Activated naive CD4-positive, alpha-beta T cell treated with anti-CD3 and anti-CD28 coated beads, Interleukin-2, amount 50 U/mL, for 16 hours (primary cell): ENCODE measurements at regions not wholly inside any gene's neighbourhood (a gene's known extent, or its start where the extent isn't known, plus 50 kb on each side); places are given as distances from the start of the nearest gene placed in this dataset.
"Not testable (repeated sequence)": the region's sequence is repeated elsewhere in the genome, so short reads cannot be mapped to it uniquely, and the experiment has no call there.

ENCODE experiments used
- DNase-seq: peaks from one replicate; pipeline ENCODE4 v3.0.0-alpha.2; 2020

DNA sequence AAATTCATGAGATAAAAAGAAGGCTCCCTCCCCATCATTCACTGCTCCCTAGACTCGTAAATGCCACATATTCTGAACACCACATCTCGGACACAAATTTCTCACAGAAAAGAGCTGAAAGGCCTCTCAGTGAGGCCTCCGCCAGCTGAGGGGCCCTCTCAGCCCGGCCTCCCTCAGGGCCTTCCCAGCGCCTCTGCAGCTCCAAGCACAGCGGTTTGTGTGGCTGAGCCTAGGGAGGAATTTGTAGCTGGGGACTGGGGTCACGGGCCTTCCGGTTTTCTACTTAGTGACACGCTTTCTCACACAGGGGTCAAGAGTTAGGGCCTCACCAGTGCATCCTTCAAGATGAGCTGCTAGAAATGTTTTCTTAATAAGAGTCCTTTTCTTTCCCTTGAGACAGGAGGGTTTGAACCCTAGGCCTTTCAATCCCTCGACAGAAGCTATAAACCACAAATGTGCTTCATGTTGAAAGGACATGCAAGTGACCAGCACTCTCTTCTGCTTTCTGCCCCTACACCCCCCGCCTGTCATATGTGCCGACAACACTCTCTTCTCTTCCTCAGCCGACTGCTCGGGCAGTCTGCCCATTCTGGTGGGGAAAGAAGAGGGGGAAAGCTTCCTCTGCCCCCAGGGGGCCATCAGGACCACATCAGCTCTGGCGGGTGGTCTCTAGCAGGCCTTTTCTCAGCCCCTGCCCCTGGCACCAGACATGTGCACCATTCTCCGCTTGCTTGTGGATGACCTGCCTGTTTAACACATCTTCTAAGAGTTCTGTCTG is 104.9 kb downstream of the CHIC2 start:
- no peak for DNase-seq

GRCh38 chr4:53956454-53956853 is 108.0 kb downstream of the CHIC2 start:
- no peak for DNase-seq

DNA sequence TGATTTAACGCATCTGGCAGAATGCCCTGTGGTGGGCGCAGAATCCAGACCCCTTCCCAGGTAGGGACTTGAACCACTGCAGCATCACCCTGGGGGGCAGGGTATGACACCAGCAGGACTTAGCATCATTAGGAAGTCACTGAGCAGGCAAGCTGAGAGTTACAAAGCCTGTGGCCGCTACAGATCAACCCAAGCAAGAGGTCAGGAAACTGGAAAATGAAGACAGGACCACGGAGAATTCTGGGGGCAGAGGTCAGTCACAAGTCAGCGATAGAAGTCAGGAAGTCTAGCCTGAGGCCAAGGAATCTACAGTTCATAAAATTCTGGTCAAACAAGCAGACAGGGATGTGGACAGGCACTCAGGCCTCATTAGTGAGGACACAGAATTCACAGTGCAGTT is 108.4 kb downstream of the CHIC2 start:
- DNase-seq = no peak

GRCh38 chr4:53951414-53951813 is 113.0 kb downstream of the CHIC2 start:
- no peak for DNase-seq

GRCh38 chr4:53943345-53944085 is 120.9 kb downstream of the CHIC2 start:
- no peak for DNase-seq

- no peak for DNase-seq
These were observed 121.7 kb downstream of the CHIC2 start for GRCh38 chr4:53942712-53943111.

DNA sequence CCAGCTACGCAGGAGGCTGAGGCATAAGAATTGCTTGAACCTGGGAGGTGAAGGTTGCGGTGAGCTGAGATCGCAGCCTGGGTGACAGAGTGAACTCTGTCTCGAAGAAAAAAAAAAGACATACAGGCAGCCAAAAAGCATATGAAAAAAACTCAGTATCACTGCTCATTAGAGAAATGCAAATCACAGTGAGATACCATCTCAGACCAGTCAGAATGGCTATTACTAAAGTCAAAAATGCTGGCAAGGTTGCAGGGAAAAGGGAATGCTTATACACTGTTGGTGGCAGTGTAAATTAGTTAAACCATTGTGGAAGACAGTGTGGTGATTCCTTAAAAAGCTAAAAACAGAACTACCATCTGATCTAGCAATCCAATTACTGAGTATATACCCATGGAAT is 123.1 kb downstream of the CHIC2 start:
- no peak for DNase-seq

GRCh38 chr4:53939892-53940291 is 124.5 kb downstream of the CHIC2 start:
- DNase-seq = not testable (repeated sequence)

- DNase-seq = no peak
These were observed 126.5 kb downstream of the CHIC2 start for GRCh38 chr4:53937918-53938317.

GRCh38 chr4:53937327-53937726 is 127.1 kb downstream of the CHIC2 start:
- DNase-seq = no peak

DNA sequence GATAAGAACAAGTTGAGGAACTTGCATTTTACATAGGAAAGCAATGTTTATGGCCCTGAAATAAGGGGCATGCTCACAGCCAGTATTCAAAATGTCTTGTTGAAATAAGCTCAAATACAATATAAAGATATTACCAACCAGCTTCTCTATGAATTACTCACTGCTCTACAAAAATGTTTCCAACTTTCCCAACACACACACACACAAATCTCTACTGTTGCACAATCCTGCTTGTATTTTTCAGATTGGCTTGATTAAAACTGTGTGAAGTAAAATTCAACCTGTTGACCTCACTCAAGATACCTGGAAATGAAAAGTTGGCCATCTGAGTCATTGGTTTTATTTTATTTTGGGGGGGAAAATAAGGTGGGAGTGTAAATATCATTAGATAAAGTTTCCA is 128.6 kb downstream of the CHIC2 start:
- no peak for DNase-seq

DNA sequence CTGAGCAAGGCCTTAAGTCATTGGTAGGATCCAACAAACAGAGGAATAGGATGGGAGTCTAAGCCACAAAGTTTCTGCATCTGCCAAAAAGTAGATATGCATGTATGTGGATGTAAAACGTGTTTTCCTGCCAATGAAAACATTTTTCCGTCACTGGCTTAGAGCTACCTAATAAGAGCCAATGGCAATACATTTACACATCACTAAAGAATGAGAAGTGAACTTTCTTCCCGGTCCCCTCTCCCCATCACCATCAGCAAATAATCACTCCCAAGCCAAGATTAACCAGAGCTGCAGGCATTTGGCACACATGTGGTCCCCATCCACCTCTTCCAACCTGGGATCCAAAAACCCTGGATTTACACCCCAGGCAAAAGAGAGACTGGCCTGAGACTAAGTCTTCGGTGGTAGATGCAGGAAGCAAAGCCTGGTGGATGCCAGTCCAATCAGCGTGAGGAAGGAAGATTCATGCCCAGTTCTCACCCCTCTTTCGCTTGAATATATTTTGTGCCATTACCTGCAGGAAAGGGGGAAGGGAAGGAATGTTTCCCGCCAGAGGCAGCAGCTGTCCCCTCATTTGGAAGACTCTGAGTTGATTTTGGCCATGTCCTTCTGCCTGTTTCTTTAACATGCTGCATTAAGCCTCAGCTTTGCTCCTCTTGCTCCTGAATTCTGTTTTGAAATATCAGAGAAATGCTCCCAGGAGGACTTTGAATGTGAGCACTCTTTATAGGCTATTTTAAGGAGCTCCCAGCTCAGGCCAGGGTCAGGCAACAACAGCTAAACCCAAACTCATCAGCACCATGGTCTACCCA is 131.4 kb downstream of the CHIC2 start:
- DNase-seq = no peak

DNA sequence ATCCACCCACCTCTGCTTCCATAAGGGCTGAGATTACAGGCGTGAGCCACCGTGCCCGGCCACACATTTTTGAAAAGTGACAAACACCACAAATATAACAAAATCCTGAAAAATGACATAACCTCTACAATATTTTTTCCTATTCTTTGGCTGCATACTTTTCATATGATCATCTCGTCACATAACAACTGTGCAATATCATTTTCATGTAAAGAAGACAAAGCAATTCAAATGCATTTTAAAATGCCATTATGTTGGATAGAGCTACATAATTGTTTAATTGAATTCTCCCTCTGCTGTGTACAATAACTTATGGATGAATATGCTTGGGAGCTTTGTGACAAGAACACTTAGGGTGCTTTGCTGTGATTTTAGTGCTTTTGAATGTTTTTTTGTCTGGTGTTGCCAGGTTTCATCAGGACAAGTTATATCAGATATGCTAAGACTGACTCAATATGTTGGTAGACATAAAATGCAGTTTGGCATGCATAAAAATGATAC is 132.9 kb downstream of the CHIC2 start:
- no peak for DNase-seq

DNA sequence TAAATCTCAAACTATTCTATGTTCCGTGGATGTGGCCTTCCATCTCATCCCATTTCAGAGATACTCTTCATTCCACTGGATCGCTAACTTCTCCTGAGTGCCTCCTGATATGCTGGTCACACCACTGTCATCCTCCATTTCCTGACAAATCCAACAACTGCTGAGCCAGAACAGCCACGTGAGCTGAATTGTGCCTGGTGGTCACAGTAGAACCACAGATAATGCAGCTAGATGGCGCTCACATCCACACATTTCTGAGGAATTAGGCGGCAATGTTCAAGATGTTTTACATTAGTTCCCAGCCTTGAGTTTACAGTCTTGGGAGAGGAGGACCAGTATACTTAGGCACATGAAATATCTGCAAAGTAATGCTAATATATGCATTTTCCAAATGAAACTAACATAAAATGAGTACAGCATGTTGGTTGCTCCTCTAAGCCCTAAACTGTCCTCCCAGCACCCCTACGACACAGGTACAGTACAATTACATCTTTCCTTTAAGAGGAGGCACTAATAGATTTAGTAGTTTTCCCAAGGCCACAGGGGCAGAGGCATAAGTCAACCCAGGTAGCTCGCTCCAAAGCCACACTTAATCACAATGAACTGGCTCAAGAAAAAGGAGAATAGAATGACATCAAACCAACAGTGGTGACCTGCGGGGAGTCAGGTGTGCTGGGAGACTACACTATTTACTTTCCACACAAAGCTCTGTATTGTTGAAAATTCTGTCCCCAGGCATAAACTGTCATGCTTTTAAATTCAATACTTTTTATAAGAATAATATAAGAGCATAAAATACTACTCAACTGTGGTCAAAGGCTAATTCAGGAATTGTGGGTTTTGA is 134.2 kb downstream of the CHIC2 start:
- DNase-seq = peak; percentile 56

- DNase-seq = no peak
These were observed 135.1 kb downstream of the CHIC2 start for GRCh38 chr4:53929311-53929710.

DNA sequence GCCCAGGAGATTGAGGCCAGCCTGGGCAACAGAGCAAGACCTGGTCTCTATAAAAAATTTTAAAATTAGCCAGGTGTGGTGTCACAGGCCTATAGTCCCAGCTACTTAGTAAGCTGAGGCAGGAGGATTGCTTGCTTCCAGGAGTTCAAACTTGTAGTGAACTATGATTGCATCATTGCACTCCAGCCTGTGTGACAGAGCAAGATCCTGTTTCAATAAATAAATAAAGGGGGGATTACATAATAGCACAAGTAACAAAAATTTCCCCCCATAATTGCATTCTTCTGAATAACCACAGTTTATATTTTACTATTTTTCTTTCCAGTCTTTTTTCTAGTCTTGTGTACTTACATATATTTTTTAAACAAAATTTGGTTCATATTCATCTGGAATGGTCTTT is 135.6 kb downstream of the CHIC2 start:
- DNase-seq = no peak

- DNase-seq = no peak
These were observed 139.3 kb downstream of the CHIC2 start for GRCh38 chr4:53925050-53925605.

DNA sequence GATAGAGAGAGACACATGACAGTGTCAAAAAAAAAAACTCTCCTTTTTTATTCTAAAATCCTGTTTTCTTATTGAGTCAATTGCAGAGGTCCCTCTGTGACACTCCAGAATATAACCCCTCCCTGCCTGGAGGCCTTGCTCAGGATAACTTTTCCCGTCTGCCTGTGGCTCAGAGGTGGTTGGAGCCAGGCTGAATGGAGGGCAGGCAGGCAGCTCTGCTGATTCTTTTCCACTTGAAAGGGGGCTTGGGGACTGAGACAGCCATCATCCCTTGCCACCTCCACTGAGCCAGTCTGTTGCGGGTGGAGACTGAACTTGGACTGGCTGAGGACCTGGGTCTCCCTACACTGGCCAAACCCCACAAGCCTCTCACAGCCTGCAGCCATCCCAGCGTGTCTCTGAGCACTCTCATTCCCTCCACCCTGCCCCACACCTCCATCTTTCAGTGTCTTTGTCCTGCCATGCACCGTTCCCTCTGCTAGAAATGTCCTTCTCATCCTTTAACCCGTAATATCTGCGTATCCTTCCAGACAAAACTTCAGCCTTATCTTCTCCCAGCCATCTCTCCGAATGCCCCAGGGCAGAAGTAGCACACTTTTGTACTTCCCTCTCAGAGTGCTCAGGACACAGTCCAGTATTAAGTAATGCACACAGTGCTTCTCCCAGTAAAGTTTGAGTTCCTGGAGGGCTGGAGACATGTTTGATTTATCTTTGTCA is 139.9 kb downstream of the CHIC2 start:
- DNase-seq = no peak

DNA sequence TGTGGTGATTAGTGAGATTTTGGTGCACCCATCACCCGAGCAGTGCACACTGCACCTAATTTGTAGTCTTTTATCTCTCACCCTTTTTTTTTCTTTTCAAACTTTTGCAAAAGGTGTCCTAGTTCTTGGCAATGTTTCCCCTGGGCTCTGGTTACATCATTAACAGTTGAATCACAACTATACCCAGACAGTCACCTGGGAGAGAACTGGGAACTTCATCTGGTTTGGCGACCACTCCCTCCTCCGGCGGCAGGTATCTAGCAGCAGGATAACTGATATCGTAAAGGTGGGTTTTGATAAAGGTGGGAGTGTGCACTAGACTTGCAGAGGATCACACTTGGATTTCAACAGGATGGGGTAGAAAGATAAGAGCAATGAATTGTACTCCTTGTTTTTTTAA is 140.5 kb downstream of the CHIC2 start:
- no peak for DNase-seq

DNA sequence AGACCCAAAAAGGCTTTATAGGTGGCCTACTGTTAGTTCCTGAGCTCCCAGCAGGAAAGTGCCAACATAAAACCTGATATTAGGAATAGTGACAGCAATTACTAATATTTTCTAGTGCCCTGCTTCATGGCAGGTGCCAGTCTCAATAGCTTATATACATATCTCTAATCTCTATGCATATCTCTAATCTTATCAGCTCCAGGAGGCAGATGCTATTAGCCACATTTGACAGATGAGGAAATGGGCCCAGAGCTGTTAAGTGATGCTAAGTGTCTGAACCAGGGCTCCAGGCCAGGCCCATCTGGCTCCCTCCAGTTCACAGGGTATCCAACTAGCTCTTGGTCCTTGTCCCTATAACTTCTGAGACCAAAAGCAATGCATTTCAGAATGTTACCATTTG is 142.5 kb downstream of the CHIC2 start:
- no peak for DNase-seq

DNA sequence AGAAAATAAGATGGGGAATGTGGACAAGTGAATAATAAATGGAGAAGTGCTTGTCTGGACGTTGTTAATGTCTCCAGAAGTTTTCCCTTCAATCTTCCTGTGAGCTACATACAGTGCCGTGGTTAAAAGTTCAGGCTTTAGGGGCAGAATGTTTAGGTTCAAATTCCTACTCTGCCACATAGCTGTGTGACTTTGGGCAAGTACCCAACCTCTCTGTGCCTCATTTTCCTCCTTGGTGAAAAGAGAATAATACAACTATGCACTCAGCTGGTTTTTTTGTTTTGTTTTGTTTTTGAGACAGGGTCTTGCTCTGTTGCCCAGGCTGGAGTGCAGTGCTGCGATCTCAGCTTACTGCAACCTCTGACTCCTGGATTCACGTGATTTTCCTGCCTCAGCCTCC is 143.5 kb downstream of the CHIC2 start:
- no peak for DNase-seq

GRCh38 chr4:53920116-53920515 is 144.3 kb downstream of the CHIC2 start:
- no peak for DNase-seq
